ENCODE measurements at regions not wholly inside any gene's neighbourhood (a gene's known extent, or its start where the extent isn't known, plus 50 kb on each side); places are given as distances from the start of the nearest gene placed in this dataset.
"Not testable (repeated sequence)": the region's sequence is repeated elsewhere in the genome, so short reads cannot be mapped to it uniquely, and the experiment has no call there.

DNA sequence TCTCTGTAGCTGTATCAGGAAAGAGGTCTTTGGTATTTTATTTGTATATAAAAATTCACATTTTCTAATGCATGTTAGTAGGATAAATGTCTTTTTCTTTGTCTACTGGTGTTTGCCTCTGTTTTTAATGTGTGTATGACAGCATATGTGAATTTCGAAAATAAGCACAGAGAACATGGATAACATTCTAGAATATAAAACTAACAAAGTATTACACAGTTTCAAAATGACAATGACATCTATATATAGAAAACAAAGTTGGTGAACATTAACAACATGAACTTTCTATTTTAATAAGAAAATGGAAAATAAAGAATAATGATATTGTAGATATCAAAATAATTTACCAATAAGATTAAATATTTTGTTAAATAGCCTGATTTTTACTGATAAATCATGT lies 608.0 kb downstream of the COL12A1 start:
- no peak for DNase-seq (ENCODE audit: low read depth)
- TF ChIP-seq, protein P1, sequence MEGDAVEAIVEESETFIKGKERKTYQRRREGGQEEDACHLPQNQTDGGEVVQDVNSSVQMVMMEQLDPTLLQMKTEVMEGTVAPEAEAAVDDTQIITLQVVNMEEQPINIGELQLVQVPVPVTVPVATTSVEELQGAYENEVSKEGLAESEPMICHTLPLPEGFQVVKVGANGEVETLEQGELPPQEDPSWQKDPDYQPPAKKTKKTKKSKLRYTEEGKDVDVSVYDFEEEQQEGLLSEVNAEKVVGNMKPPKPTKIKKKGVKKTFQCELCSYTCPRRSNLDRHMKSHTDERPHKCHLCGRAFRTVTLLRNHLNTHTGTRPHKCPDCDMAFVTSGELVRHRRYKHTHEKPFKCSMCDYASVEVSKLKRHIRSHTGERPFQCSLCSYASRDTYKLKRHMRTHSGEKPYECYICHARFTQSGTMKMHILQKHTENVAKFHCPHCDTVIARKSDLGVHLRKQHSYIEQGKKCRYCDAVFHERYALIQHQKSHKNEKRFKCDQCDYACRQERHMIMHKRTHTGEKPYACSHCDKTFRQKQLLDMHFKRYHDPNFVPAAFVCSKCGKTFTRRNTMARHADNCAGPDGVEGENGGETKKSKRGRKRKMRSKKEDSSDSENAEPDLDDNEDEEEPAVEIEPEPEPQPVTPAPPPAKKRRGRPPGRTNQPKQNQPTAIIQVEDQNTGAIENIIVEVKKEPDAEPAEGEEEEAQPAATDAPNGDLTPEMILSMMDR (conservative IDR thresholded peaks at IDR 0.05; ENCODE audit: low read length) = no peak
- H3K4me3 ChIP-seq (ENCODE audit: low read length) = no peak overlapping the region

DNA sequence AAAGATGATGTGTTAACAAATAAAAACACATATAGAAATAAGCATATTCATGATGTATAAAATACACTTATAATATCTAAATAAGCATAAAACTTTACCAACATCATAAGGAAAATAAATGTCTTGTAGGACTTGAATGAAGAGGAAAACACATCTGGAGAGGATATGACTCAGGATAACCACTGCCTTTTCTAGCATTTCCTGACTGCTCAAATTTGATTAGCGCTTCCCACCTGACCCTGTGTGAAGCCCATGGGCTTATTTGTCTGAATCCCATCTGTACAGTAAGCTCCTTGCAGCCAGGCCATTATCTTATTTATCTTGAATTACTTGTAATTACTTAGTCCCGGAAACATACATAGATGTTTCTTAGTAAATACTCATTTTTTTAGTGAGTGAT lies 608.6 kb downstream of the COL12A1 start:
- TF ChIP-seq, protein P1 (conservative IDR thresholded peaks at IDR 0.05; ENCODE audit: low read length) = no peak
- no peak overlapping the region for H3K4me3 ChIP-seq (ENCODE audit: low read length)
- DNase-seq (ENCODE audit: low read depth) = peak; percentile 80

DNA sequence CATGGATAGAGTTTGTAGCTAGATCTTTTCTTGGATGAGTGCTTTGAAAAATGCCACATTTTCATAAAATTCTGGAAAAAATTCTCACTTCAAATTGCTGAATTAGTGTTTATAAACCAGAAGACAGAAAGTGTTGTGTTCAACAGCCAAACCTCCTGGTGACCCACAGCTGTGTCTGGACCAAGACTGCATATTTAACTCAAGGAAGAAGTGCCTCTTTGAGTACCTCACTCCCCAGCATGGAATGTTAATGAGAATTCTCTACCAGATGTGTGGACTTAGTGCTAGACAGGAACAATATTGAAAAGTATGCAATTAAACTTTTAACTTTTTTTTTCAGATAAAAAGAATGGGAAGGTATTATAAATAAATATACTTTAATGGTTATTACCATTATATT lies 609.3 kb downstream of the COL12A1 start:
- H3K4me3 ChIP-seq (ENCODE audit: low read length) = no peak overlapping the region
- TF ChIP-seq, protein P1 (conservative IDR thresholded peaks at IDR 0.05; ENCODE audit: low read length) = no peak
- peak; percentile 90 for DNase-seq (ENCODE audit: low read depth)

DNA sequence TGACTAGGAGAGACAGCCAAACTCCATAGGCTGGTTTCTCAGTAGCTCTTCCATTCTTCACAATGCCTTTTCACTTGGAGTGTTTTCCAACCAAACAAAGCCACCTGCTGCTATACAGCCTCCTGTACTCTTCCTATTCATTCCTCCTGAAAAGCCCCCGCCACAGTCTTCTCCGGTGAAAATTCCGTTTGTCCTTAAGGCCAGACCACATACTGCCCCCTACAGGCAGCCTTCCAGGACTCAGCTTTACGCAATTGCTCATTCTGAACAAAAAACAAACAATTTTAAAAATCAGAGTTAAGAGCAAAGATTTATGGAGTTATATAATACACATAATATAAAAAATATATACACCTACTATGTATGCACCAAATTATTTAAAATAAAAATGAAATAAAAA lies 611.5 kb downstream of the COL12A1 start:
- not testable (repeated sequence) for DNase-seq (ENCODE audit: low read depth); H3K4me3 ChIP-seq (ENCODE audit: low read length)

DNA sequence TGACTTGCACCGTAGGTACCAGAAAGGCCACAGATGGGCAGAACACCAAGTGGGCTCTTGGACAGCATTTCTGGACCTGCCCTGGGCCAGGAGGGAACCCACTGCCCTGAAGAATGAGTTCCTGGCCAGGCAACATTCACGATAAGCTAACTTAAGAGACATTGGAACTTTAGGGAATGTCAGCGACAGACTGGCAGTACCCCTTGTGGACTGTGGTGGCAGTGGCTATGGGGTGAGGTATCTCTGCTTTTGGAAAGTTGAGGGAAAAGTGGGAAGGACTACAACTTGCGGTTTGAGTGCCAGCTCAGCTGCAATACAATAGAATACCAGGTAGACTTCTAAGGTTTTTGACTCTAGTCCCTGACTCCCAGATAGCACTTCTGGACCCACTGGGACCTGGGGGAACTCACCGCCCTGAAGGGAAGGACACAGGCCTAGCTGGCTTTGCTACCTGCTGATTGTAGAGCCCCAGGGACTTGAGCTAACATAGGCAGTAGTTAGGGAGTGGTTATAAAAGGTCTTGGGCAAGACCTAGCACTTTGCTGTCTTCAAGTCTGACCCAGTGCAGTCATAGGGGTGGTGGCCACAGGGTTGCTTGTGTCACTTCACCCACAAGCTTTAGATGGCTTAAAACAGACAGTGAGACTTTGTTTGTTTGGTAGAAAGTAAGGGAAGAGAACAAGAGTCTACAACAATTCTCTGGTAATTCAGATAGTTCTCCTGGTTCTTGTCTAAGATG lies 617.6 kb downstream of the COL12A1 start:
- no peak overlapping the region for H3K4me3 ChIP-seq (ENCODE audit: low read length)
- TF ChIP-seq, protein P1 (conservative IDR thresholded peaks at IDR 0.05; ENCODE audit: low read length) = no peak
- no peak for DNase-seq (ENCODE audit: low read depth)

DNA sequence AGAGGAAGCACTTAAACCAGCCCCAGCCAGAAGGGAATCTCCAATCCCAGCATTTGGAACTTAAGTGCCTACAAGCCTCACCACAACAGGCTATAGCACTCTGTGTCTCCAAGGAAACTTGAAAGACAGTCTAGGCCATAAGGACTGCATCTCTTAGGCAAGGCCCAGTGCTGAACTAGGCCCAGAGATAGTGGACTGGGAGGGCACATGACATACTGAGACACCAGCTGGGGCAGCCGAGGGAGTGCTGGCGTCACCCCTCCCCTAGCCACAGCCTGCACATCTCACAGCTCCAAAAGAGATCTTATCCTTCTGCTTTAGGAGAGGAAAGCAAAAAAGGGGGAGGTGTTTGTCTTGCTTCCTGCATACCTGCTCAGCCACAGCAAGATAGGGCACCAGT lies 618.5 kb downstream of the COL12A1 start:
- DNase-seq (ENCODE audit: low read depth) = no peak
- H3K4me3 ChIP-seq (ENCODE audit: low read length) = no peak overlapping the region
- TF ChIP-seq, protein P1 (conservative IDR thresholded peaks at IDR 0.05; ENCODE audit: low read length) = no peak

DNA sequence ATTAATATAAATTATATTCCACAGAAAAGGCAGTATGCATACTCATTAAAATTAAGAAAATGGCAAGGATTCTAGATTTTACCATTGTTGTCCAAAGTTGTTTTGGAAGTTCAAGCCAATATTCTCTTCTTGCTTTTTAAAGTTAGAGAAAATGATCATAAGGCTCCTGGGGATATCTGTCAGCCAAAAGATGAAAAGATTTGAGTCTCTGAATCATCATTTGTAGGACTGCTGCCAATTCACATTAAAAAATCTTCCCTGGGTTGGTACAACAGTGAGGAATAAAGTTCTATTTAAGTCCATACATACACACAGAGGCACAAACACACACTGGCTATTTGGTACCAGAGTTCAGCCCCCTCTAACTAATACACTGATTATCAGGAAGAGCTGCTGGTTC lies 620.1 kb downstream of the COL12A1 start:
- H3K4me3 ChIP-seq (ENCODE audit: low read length) = no peak overlapping the region
- peak; percentile 28 for DNase-seq (ENCODE audit: low read depth)
- TF ChIP-seq, protein P1 (conservative IDR thresholded peaks at IDR 0.05; ENCODE audit: low read length) = no peak

All from AG10803 (cell line).